T-helper 2 cell treated with Interferon-gamma antibody and Interleukin-4, amounts not matched to agents 5 μg/mL and 100 μg/mL, for 36 hours (primary cell): ENCODE measurements at regions not wholly inside any gene's neighbourhood (a gene's known extent, or its start where the extent isn't known, plus 50 kb on each side); places are given as distances from the start of the nearest gene placed in this dataset.
"Not testable (repeated sequence)": the region's sequence is repeated elsewhere in the genome, so short reads cannot be mapped to it uniquely, and the experiment has no call there.

Experiments
- DNase-seq: peaks from one replicate; pipeline ENCODE4 v3.0.0; 2021; ENCODE audit warnings: low spot score
- H3K27ac Mint-ChIP-seq: one replicate; pipeline ENCODE4 v1.8.0; 2021; ENCODE audit warnings: mild to moderate bottlenecking, mixed read lengths
- H3K27me3 Mint-ChIP-seq: one replicate; pipeline ENCODE4 v1.8.0; 2021; ENCODE audit warnings: low read depth, mixed read lengths
- H3K36me3 Mint-ChIP-seq: one replicate; pipeline ENCODE4 v1.8.0; 2021; ENCODE audit warnings: low read depth, mixed read lengths
- H3K4me1 Mint-ChIP-seq: one replicate; pipeline ENCODE4 v1.8.0; 2021; ENCODE audit warnings: low read depth, mixed read lengths
- H3K4me3 Mint-ChIP-seq: one replicate; pipeline ENCODE4 v1.8.0; 2022; ENCODE audit warnings: mild to moderate bottlenecking, moderate library complexity, mixed read lengths
- H3K9me3 Mint-ChIP-seq: one replicate; pipeline ENCODE4 v1.8.0; 2021; ENCODE audit warnings: mixed read lengths

DNA sequence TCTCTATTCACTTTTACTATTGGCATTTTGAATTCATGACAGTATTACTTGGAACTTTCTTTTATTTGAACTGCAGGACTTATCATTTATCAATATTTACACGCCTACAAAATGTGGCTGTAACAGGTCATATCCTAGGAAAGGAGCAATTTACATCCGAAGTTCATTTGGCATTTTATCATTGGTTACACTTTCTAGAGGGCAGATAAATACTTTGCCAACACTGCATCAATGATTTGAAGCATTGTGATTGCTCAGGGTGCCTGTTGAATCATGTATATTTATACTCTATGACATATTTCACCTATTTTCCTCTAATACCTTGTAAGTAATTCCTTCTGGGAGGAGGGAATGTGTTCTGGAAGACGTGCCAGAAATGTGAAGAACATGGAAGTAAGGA lies 136.7 kb downstream of the MID1IP1 start:
- Mint-ChIP-seq H3K4me3 (no peak overlapping the region), H3K4me1 (no peaks in the 10 kb centered on the region), H3K9me3 (no peaks in the 10 kb centered on the region), H3K36me3 (no peaks in the 10 kb centered on the region), H3K27ac (no peak overlapping the region), H3K27me3 (peaks cover 3% of the 10 kb centered on the region)
- no peak for DNase-seq

GRCh38 chrX:38939067-38939466 lies 137.8 kb downstream of the MID1IP1 start:
- DNase-seq = no peak
- Mint-ChIP-seq H3K9me3 (no peaks in the 10 kb centered on the region), H3K4me3 (no peak overlapping the region), H3K27ac (no peak overlapping the region), H3K4me1 (no peaks in the 10 kb centered on the region), H3K36me3 (no peaks in the 10 kb centered on the region), H3K27me3 (peaks cover 3% of the 10 kb centered on the region)

DNA sequence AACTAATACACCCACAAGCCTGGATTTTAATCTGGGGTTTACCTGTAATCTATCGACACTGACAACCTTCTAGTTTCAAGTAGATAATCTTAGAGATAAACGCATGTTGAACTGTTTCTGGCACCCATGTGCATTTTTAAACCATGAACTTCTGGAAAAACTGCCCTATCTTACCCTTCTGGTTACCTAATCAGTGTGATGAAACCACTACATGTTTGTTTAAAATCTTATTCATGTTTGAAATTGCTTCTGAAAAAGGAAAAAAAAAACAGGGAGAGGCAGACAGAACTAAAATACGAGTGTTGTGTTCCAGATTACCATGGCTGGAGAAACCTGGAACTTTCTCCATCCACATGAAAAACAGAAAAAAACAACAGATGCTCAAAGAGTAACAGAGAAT lies 139.3 kb downstream of the MID1IP1 start:
- H3K36me3 Mint-ChIP-seq = no peaks in the 10 kb centered on the region
- H3K4me1 Mint-ChIP-seq = no peaks in the 10 kb centered on the region
- H3K27ac Mint-ChIP-seq = no peak overlapping the region
- H3K27me3 Mint-ChIP-seq = peaks cover 3% of the 10 kb centered on the region
- DNase-seq = no peak
- peaks cover 4% of the 10 kb centered on the region for H3K9me3 Mint-ChIP-seq
- no peak overlapping the region for H3K4me3 Mint-ChIP-seq

GRCh38 chrX:38941675-38942074 lies 140.4 kb downstream of the MID1IP1 start:
- Mint-ChIP-seq H3K27me3 (peaks cover 3% of the 10 kb centered on the region), H3K9me3 (peaks cover 8% of the 10 kb centered on the region), H3K27ac (no peak overlapping the region), H3K4me1 (no peaks in the 10 kb centered on the region), H3K36me3 (no peaks in the 10 kb centered on the region), H3K4me3 (no peak overlapping the region)
- DNase-seq = no peak

DNA sequence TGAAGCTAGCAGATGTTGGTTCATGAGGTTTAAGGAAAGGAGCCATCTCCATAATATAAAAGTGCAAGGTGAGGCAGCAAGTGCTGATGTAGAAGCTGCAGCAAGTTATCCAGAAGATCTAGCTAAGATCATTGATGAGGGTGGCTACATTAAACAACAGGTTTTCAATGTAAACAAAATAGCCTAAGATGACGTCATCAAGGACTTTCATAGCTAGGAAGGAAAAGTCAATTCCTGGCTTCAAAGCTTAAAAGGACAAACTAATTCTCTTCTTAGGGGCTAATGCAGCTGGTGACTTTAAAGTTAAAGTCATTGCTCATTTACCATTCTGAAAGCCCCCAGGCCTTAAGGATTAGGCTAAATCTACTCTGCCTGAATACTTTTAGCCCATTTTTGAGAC lies 141.9 kb downstream of the MID1IP1 start:
- no peak overlapping the region for H3K27ac Mint-ChIP-seq
- DNase-seq = no peak
- H3K9me3 Mint-ChIP-seq = peaks cover 15% of the 10 kb centered on the region
- H3K27me3 Mint-ChIP-seq = peaks cover 3% of the 10 kb centered on the region
- H3K4me3 Mint-ChIP-seq = no peak overlapping the region
- H3K36me3 Mint-ChIP-seq = no peaks in the 10 kb centered on the region
- H3K4me1 Mint-ChIP-seq = no peaks in the 10 kb centered on the region

GRCh38 chrX:38948046-38948445 lies 146.8 kb downstream of the MID1IP1 start:
- DNase-seq = no peak
- H3K27me3 Mint-ChIP-seq = no peaks in the 10 kb centered on the region
- H3K4me3 Mint-ChIP-seq = no peak overlapping the region
- H3K36me3 Mint-ChIP-seq = no peaks in the 10 kb centered on the region
- no peaks in the 10 kb centered on the region for H3K4me1 Mint-ChIP-seq
- H3K27ac Mint-ChIP-seq = no peak overlapping the region
- H3K9me3 Mint-ChIP-seq = peaks cover 15% of the 10 kb centered on the region

- Mint-ChIP-seq H3K27me3 (no peaks in the 10 kb centered on the region), H3K4me3 (no peak overlapping the region), H3K27ac (no peak overlapping the region), H3K9me3 (peaks cover 6% of the 10 kb centered on the region), H3K36me3 (no peaks in the 10 kb centered on the region), H3K4me1 (peaks cover 5% of the 10 kb centered on the region)
- DNase-seq = no peak
Observed at GRCh38 chrX:38954520-38954919, 153.3 kb downstream of the MID1IP1 start.

DNA sequence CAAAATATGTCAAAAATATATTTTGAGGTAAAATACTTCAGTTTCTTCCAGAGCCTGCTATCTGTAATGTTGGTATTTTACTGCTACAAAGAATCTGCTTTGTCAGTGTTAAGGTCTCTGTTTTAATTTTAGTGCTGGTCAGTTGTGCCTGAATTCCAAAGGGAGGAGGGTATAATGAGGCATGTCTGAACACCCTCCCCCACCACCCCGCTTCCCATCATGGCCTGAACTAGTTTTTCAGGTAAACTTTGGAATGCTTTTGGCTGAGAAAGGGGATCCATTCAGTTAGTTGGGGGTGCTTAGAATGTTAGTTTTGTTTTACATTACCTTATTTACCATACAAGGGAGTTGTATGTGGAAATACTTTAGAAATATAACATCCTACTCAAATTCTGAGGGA lies 158.5 kb downstream of the MID1IP1 start:
- no peaks in the 10 kb centered on the region for H3K4me1 Mint-ChIP-seq

GRCh38 chrX:38960137-38960536 lies 158.9 kb downstream of the MID1IP1 start:
- no peaks in the 10 kb centered on the region for H3K4me1 Mint-ChIP-seq
- no peaks in the 10 kb centered on the region for H3K36me3 Mint-ChIP-seq
- no peak overlapping the region for H3K27ac Mint-ChIP-seq
- no peak overlapping the region for H3K4me3 Mint-ChIP-seq
- no peaks in the 10 kb centered on the region for H3K27me3 Mint-ChIP-seq
- H3K9me3 Mint-ChIP-seq = peaks cover 6% of the 10 kb centered on the region
- no peak for DNase-seq

More for the DNA sequence above, 158.5 kb downstream of the MID1IP1 start:
- DNase-seq = no peak
- Mint-ChIP-seq H3K9me3 (peaks cover 6% of the 10 kb centered on the region), H3K36me3 (no peaks in the 10 kb centered on the region), H3K27me3 (no peaks in the 10 kb centered on the region), H3K27ac (no peak overlapping the region), H3K4me3 (no peak overlapping the region)

- Mint-ChIP-seq H3K4me3 (no peak overlapping the region), H3K36me3 (no peaks in the 10 kb centered on the region), H3K27me3 (no peaks in the 10 kb centered on the region), H3K27ac (no peak overlapping the region), H3K4me1 (no peaks in the 10 kb centered on the region), H3K9me3 (peaks cover 6% of the 10 kb centered on the region)
- DNase-seq = no peak
Observed at GRCh38 chrX:38961936-38962335, 160.7 kb downstream of the MID1IP1 start.

DNA sequence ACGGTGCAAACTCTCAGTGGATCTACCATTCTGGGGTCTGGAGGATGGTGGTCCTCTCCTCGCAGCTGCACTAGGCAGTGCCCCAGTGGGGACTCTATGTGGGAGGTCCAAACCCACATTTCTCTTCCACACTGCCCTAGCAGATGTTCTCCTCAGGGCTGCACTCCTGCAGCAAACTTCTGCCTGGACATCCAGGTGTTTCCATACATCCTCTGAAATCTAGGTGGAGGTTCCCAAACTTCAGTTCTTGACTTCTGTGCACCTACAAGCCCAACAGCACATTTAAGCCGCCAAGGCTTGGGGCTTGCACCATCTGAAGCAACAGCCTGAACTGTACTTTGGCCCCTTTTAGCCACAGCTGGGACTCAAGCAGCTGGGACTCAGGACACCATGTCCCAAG lies 162.0 kb downstream of the MID1IP1 start:
- H3K4me1 Mint-ChIP-seq, H3K9me3 Mint-ChIP-seq, H3K36me3 Mint-ChIP-seq, H3K27ac Mint-ChIP-seq, H3K4me3 Mint-ChIP-seq, DNase-seq, H3K27me3 Mint-ChIP-seq: not testable (repeated sequence)

- Mint-ChIP-seq H3K36me3 (no peaks in the 10 kb centered on the region), H3K9me3 (peaks cover 6% of the 10 kb centered on the region)
Observed at GRCh38 chrX:38965888-38966287, 164.6 kb downstream of the MID1IP1 start.

GRCh38 chrX:38968344-38969216 lies 167.3 kb downstream of the MID1IP1 start:
- Mint-ChIP-seq H3K9me3 (peaks cover 6% of the 10 kb centered on the region), H3K36me3 (no peaks in the 10 kb centered on the region), H3K4me1 (peaks cover 9% of the 10 kb centered on the region), H3K27ac (no peak overlapping the region), H3K4me3 (no peak overlapping the region), H3K27me3 (no peaks in the 10 kb centered on the region)
- no peak for DNase-seq

More at GRCh38 chrX:38965888-38966287, 164.6 kb downstream of the MID1IP1 start:
- peaks cover 4% of the 10 kb centered on the region for H3K4me1 Mint-ChIP-seq
- no peak overlapping the region for H3K27ac Mint-ChIP-seq
- DNase-seq = no peak
- H3K4me3 Mint-ChIP-seq = no peak overlapping the region
- no peaks in the 10 kb centered on the region for H3K27me3 Mint-ChIP-seq

DNA sequence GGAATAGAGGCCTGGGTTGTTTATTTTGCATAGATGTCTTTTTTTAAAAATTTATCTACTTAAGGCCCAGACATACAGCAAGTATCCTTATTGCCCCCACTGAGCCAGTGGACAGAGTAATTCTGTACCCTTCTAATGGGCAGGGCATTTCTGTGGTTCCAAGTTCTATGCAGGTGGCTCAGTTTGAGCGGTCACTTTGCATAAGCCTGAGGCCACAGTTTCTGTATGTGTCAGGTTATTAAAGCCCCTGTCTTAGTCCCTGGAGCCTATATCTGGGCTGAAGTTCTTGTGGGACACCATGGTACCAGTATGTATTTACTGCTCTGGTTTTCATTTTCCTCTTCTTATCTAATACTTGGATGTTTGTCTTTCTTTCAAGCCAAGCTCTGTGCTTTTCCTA lies 168.8 kb downstream of the MID1IP1 start:
- Mint-ChIP-seq H3K36me3 (no peaks in the 10 kb centered on the region), H3K4me1 (peaks cover 9% of the 10 kb centered on the region), H3K27ac (no peak overlapping the region), H3K4me3 (no peak overlapping the region), H3K27me3 (no peaks in the 10 kb centered on the region), H3K9me3 (no peaks in the 10 kb centered on the region)
- no peak for DNase-seq

DNA sequence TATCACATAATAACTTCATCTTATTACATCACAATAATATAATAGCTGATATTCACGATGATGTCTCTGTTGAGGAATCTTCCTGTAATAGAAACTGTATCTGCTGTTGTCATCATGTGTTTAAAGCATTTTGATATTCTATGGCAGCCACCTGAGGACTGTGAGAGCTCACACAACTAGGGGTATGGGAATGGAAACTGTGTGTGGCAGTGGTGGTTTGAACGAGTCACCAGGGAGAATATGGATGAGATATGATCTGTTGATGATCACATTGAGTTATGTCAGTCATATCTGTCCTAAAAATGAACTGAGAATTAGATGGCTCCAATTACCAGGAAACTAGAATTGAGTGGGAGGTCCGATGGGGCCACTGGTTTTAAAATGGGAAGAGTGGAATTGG lies 169.6 kb downstream of the MID1IP1 start:
- no peaks in the 10 kb centered on the region for H3K27me3 Mint-ChIP-seq
- no peaks in the 10 kb centered on the region for H3K36me3 Mint-ChIP-seq
- peak; percentile 38 for DNase-seq
- peaks cover 9% of the 10 kb centered on the region for H3K4me1 Mint-ChIP-seq
- H3K4me3 Mint-ChIP-seq = no peak overlapping the region
- no peak overlapping the region for H3K27ac Mint-ChIP-seq
- no peaks in the 10 kb centered on the region for H3K9me3 Mint-ChIP-seq
